A204.1 (cell line): ENCODE measurements at regions not wholly inside any gene's neighbourhood (a gene's known extent, or its start where the extent isn't known, plus 50 kb on each side); places are given as distances from the start of the nearest gene placed in this dataset.

ENCODE experiments used
- FAIRE-seq: peaks from 2 replicates; lab custom pipeline; 2012; peaks lifted over from hg19 to GRCh38; lab: Jason Lieb, UNC

DNA sequence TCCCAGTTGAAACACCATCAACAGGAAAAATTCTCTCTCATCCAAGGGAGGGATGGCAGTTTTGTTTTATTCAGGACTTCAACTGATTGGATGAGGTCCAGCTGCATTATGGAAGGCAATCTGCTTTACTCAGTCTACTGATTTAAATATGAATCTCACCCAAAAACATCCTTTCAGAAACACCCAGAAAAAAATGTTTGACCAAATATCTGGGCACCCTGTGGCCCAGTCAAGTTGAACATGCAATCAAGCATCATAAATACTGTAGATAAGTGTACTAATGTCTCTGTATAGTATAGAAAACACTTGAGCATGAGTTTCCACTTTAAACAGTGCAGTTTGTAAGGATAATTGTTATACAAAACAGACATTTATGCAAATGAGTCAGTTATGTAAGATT is 753.2 kb downstream of the ARAP2 start:
- FAIRE-seq, result no peak

DNA sequence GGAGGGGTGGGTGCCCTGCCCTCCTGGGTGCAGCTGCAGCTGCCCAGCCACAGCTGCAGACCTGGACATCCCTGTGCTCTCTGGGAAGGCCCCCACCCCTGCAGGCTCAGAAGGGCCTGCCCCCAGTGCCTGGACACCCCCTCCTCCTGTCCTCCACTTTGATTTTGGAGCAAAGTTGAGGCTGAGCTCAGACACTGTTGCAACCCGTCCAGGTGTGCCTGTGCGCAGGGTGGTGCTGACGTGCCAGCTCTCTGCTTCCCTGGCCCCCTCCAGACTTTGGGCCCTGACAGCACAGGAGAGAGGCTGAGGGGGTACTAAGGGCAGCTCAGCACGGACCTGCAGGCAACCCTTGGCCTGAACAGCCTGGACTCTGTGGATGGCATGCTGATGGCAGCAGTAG is 750.3 kb downstream of the ARAP2 start:
- no peak for FAIRE-seq

DNA sequence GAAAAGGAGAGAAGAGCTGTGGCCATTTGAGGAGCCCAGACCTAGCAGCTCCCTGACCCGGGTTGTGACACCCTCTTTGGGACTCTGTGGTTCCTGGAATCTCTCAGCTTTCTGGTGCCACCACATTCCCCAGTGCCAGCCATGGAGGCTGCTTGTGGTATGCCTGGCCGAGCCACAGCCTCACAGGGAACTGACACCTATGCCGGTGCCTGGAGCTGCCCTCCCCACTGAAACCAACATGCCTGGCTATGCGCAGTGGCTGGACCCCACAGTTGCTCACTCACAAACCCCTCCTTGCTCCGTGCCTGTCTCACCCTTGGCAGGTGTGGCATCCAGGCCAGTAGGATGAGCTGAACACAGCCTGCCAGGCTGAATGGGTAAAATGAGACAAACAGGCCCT is 749.4 kb downstream of the ARAP2 start:
- FAIRE-seq, result no peak

DNA sequence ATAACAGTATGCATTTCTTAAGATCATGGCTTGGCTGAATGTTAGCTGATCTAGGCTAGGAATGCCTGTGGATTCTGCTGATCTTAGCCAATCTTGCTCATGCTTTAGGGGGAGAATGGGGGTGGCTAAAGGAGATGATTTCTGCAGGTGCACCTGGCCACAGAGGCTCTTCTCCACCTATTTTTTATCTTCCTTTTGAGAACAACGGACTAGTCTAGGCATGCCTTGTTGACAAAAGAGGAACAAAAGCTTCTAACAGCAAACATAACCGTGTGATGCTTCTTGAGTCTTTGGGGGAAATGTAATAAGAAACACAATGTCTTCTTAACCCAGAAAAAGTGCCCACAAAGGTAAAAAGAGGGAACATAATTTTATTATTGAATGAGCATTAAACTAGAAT is 743.5 kb downstream of the ARAP2 start:
- no peak for FAIRE-seq

DNA sequence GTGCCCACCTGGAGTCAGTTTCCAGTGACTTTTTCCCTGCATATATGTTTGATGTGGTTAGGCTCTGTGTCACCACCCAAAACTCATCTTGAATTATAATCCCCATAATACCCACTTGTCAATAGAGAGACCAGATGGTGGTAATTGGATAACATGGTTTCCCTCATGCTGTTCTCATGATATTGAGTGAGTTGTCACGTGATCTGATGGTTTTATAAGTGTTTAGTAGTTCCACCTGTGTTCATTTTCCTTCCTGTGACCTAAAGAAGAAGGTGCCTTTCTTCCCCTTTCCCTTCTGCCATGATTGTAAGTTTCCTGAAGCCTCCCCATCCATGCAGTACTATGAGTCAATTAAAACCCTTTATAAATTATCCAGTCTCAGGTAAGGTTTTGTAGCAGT is 740.9 kb downstream of the ARAP2 start:
- FAIRE-seq, result no peak

DNA sequence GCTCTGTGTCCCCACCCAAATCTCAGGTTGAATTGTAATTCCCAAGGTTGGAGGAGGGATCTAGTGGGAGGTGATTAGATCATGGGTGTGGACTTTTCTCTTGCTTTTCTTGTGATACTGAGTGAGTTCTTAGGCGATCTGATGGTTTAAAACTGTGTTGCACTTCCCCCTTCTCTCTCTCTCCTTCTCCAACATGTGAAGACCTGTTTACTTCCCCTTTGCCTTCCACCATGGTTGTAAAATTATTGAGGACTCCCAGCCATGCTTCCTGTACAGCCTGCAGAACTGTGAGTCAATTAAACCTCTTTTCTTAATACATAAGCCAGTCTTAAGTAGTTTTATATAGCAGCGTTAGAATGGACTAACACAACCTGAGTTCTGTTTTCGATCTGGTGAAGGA is 738.2 kb downstream of the ARAP2 start:
- no peak for FAIRE-seq

DNA sequence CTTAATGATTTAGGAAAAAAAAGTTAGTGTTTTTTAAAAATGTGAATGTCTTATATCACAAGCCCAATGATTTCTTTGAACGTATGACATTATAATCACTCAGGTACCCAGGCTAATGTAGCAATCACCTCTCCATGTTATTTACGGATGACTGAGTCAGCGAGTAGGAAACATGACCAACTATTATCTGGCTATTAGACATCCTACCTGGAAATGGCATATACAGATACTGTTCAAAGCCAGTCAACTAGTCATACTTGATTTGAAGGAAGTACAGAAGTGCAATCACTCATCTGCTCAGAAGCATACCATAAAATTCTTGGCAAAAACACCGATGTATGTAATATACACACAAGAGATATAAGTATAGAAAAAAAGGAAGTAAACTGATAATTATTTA is 732.5 kb downstream of the ARAP2 start:
- no peak for FAIRE-seq

DNA sequence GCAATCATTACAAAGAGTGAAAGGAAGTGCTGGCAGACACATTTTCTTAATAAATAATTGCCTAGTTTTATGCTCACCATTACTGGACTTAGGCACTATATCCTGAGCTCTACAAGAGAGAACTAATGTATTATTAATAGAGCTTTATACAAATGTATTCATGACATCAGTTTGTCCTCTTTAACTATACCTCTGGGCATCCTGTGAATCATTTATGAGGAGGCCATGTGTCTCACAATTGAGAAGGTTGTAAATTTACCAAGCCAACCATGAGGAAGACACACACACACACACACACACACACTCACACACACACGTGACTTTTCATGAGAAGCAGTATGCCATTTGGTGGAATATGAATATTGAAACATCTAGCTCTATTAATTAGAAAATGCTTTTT is 728.2 kb downstream of the ARAP2 start:
- FAIRE-seq, result no peak

DNA sequence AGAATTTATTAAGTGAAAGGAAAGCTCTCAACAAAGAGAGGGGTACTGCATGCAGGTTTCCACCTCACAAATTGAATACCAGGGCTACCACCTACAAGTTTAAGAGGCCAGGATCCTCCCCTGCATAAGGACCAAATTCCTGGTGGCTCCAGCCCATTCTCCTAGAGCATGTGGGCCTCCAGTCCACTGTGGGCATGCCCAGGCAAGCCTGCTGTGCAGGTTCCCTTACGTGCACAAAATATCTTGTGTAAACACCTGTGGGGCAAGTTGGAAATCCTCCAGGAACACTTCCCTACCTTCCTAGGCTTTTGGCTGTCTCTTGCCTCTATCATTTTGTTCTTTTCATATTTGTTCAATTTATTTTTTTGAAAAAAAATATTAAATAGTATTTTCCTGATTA is 724.3 kb downstream of the ARAP2 start:
- FAIRE-seq, result no peak

DNA sequence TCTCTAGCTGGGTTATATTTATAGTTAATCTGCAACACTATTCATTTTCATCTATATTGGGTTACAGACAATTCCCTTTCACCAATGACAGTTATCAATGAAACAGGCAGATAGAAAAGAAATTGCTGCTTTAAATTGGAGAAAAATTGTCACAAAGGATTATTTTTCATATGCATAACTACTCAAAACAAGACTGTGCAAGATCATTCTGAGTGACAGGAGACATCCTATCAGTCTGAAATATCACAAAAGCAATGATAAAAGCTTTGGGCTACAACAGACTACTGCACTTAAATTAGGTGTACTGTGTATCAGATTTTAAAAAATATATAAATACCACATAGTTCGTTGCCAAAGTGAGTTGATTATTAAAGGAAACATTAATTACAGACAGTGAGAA is 722.6 kb downstream of the ARAP2 start:
- FAIRE-seq, result no peak

DNA sequence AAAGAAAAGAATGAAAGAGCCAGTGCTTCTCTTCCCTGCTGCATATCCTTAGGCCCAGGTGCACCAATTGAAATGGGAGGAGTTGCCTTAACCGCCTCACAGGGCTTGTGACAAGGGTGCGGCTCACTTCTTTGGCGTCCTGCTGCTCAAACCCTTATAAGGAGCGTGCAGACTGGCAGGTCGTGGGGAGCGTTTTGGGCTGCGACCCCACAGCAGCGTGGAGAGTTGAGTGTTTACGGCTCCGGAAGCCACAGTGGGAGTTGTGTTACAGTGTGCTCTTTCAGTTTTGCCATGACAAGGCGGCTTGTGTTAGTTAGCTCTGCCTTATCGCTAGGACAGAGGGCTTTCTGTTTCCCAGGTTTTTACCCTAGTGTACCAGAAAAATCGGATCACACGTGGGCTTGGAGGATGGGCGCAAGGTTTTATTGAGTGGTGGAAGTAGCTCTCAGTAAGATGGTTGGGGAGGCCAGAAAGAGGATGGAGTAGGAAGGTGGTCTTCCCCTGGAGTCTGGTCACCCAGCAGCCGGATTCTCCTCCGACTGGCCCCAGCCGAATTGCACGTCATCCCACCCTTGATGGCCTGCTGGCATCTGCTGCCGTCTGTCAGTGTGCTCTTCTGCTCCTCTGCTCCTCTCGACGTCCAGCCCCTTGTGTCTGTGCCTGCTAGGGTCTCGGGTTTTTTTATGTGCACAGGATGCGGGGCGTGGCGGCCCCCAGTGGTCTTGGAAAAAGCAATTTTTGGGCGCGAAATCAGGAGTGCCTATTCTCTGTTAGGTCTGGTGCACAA is 718.9 kb downstream of the ARAP2 start:
- no peak for FAIRE-seq

DNA sequence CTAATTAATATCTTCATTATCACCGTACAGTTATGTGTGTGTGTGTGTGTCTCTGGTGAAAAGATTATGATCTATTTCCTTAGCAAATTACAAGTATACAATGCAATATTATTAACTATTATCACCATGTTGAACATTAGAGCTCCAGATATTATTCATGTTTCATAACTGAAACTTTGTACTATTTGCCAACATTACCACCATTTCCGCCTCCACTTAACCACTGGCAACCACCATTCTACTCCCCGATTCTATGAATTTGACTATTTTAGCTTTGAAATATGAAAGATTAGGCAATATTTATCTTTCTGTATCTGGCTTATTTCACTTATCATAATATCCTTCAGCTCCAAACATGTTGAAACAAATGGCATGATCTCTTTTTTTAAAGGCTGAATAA is 717.9 kb downstream of the ARAP2 start:
- no peak for FAIRE-seq

DNA sequence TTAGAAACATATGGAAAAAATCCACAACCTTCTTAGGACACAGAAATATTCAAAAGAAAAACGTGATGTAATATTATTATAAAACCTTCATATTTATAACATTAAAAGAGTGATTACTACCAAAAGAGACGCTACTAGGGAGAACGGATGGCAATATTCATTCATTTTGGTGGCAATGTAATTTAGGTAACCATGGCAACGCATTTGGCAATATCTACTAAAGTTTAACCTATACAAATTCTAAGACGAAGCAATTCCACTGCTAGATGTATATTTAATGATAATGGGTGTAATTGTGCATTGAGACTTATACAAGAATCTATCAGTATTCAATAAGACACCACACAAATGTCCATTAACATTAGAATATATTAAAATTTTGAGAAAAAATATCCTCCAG is 709.4 kb downstream of the ARAP2 start:
- no peak for FAIRE-seq

DNA sequence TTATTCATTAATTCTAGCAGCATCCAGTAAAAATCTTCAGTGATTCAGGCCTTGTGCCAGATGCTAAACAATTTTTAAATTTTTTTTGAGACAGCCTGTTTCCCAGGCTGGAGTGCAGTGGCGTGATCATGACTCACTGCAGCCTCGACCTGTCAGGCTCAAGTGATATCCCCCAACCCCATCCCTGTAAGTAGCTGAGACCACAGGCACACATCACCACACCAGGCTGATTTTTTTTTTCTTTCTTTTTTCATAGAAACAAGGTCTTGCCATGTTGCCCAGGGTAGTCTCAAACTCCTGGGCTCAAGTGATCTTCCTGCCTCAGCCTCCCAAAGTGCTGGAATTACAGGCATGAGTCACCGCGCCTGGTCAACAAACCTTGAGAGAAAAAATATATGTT is 705.5 kb downstream of the ARAP2 start:
- FAIRE-seq, result no peak

DNA sequence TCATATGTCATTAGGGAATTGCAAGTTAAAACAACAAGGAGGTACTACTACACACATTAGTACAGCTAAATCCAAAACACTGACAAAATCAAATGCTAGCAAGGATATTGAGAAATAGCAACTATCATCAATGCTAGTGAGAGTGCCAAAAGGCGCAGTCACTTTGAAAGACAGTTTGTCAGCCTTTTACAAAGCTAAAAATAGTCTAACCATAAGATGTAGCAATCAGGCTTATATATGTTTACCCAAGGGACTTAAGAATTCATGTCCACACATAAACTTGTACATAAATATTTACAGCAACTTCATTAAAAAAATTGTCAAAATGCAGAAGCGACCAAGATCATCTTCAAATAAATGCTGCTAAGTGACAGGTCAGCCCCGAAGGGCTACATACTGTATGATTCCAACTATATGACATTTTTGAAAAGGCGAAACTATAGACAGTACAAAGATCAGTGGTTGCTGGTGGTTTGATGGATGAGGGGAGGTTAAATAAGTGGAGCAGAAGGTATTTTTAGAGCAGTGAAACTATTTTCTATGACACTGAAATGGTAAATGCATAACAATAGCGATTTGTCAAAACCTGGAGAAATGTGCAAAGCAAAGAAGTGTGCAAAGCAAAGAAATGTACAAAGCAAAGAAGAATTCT is 704.8 kb downstream of the ARAP2 start:
- no peak for FAIRE-seq

DNA sequence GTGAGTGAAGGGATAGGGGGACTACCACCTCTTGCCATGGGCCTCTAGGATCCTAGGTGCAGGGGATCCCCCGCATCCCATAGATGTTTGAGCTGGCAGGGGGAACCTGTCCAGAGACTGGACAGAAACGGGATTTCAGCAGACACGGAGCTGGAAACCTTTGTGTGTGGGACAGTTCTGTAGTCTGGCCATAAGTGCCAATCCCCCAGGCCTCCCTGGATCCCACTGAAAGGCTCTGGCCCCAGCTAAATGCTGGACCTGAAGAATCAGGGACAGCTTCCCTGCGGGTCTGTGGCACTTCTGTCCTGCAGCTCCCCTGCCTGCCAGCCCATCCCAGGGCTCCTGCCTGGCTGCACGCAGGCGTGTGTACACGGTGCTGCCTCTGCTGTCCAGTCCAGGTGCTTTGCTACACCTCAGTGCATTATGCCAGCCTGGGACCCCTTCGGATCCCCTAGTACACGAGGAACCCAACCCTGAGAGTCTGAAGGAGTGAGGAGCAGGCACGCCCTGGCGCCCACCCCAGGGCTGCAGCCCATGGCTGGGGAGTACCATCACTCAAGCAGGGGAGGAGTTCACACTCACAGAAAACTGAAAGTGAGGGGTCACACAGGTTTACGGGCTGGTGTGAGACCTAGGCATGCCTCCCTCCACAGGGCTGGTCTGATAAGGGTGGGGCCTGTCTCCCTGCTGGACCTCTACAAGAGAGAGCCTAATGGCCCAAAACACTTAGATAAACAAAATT is 703.0 kb downstream of the ARAP2 start:
- FAIRE-seq, result no peak

DNA sequence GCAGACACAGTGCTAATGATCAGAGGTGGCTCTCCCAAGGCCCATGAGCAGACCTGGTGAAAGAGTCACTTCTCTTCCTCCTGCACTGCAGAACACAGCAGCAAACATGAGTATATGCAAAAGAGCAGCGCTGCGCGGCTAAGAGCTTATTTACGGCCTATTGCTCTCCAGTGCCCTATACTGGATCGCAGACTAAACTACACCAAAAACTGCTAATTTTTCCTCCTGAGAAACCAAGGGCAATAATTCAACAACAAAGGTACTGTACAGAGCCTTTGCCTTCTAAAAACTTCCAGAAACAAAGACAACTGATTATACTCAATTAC is 702.5 kb downstream of the ARAP2 start:
- FAIRE-seq, result no peak

DNA sequence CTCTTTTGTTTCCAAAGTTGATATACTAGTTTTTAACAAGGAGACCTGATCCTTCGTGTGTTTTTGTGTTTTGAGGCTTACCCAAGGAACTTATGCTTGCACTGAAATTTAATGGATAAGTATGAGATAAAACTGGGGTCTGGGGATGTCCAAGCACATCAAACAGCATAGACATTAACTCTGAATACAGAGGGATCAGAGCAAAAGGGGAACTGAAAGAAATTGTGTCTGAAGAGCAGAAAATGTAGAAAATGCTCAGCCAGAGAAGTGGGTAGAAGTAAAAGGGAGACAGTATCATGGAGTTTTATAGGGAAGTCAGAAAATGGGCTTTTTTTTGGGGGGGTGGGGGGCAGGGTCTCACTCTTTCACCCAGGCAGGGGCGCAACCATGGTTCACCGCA is 695.4 kb downstream of the ARAP2 start:
- no peak for FAIRE-seq

DNA sequence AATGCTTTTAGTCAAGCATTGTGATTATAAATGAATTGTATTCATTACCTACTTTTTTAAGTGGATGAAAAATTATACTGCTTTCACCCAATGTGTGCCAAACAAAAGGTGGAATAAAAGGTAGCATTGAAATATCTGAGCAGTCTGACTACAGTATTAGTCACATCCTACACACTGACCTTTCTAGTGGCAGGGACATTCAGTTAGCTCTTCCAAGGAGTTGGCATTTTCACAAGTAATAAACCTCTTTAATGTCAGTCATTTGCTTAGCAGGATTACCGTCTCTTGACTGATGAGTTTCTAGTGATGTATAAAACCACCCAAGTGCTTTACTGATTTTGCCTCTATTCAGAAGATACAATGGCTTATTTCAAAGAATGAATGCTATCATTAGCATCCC is 687.9 kb downstream of the ARAP2 start:
- FAIRE-seq, result no peak

DNA sequence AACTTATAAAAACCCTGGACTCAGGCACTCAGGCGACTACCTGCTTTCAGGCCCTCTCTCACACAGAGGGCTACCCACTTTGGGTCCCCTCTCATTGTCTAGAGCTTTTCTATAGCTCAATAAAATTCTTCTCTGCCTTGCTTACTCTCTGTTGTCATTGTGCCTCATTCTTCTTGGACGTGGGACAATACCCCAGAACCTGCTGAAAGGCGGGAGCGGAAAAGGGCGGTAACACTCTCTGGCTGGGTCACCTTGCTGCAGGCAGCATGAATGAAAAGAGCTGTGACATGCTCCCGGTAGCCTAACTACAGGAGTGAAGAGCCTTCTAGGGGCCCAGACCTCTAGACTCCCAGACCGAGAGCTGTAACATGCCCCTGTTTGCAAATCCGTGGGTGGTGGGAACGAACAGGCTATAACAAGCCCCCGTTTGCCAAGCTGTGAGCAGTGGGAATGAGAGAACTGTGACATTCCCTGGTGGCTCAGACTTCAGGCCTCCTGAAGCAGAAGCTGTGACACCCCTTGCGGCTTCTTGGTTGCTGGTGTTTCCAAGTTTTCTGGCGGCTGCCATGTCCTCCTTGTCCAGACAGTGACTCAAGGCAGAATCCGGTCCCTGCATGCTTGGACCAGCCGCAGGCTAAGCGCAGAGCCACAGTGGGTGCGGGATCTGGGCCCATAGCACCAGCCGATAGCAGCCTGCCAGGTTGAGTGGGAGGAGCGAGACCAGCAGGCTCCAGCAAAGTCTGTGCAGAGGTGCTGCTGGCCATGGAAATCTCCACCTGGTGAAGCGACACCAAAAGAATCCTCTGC is 684.6 kb downstream of the ARAP2 start:
- FAIRE-seq, result no peak

DNA sequence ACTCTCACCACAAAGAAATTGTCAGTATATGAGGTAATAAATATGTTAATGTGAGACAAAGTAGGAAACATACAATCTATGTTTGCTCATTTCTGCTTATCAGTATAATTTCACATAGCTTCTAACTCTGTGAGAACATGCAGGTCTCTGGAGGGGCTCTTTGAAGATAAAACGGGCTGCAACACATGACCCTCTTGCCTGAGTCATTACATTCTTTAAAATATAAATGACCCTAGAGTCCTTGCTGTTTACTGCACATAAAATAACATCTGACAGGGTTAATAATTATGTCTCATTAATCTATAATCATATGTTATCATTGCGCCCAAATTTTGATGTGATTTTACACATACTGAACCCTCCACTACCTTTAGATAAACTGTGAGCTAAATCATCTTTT is 681.5 kb downstream of the ARAP2 start:
- no peak for FAIRE-seq

DNA sequence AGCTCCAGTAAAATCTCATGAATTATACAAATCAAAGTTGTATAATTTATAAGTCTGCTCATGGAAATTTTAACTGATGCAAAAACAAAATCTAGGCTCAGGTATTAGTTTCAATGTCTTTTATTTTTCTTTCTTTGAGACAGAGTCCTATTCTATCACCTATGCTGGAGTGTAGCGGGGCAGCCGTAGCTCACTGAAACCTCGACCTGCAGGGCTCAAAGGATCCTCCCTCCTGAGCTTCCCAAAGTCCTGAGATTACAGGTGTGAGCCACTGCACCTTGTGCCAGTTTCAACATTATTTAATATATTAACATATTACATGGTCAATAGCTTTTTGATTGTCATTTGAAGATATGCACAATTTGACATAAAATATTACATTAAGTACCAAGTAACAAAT is 678.7 kb downstream of the ARAP2 start:
- no peak for FAIRE-seq

DNA sequence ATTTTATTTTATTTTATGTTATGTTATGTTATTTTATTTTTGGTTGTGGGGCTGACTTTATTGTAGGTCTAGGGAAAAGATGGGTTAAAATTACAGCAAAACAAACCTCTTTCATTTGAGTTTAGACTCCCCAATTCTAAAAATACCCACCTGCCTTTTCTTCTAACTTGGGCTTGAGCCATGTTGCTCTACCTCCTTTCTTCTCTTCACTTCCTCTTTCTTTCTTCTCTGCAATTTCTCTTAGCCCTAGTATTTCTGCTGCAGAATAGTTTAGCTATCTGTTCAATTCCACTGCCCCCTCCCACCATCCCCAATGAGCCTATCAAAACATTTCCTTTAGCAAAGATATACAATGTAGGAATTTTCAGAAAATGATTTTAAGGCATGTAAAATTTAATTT is 653.3 kb downstream of the ARAP2 start:
- no peak for FAIRE-seq
